NCI-H1436 treated with DMSO at 0.1 percent for 48 hours (cell line): ENCODE measurements at regions not wholly inside any gene's neighbourhood (a gene's known extent, or its start where the extent isn't known, plus 50 kb on each side); places are given as distances from the start of the nearest gene placed in this dataset.

ENCODE experiments used
- DNase-seq: peaks from one replicate; lab custom pipeline; 2025; lab: John Stamatoyannopoulos, UW

DNA sequence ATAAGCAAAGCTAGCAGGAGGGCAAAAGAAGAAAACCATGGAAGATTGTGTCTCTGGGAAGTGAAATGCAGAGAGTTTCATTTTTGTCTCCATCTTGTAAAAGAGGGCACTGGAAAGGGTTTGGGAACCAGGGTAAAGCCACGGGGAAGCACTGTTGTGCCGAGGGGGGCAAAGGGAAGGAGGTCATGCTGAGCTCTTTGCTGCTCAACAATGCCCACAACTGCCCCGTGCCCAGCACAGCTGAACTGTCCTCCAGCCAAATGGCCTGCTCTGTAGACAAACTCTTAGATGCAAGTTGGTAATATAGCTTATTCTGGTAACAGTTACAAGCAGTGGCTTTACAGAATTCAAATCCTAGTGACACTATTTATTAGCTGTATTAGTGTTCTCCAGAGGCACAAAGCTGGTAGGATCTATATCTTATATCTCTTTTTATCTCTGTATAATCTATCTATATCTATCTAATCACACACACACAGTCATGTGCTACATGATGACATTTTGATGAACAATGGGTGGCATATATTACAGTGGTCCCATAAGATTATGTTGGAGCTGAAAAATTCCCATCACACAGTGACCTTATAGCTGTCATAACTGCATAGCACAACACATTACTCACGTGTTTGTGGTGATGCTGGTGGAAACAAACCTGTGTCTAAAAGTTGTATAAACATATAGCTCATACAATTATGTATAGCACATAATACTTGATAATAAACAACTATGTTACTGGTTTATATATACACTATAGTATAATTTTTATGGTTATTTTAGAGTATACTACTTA is 203.4 kb upstream of the DDHD1 start:
- no peak for DNase-seq

DNA sequence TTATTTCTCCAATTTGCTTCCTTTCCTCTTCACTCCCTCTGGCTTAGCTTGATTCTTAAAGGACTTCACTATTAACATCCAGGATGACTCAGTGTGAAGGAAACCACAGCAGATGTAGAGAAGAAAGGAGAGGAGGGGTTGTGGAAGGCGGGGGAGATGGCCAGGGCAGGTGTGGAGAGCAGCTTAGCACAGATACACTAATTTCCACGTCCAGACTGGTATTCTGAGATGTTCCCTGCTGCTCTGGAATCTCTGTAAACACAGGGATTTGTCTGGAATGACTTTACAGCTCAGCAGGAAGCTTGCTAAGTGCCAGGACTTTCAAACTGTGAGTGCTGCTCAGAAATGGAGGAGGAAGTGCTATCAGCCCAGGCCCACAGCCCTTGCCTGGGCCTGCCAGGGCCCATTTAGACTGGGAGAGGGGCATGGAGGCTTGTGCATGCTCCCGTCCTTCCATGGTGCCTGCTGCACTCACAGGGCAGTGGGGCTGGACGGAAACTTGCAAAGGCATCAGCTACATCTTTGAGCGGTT is 202.5 kb upstream of the DDHD1 start:
- no peak for DNase-seq

DNA sequence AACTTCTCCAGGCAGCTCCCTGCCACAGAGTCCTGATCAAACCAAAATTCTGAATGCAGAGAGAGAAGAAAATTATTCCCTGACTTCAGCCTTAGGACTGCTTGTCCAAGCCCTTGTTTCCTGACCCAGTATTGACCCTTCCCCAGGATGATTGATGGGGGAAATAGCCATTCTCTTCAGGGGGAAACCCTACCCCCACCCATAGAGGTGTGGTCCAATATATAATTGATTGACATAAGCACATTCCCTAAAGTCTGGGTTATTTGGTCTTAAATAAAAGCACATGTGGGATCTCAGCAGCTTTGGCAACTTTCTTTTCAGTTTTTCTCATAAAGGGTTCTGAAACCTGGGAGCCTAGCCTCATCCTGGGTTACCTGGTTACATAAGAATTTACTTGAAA is 201.2 kb upstream of the DDHD1 start:
- no peak for DNase-seq

DNA sequence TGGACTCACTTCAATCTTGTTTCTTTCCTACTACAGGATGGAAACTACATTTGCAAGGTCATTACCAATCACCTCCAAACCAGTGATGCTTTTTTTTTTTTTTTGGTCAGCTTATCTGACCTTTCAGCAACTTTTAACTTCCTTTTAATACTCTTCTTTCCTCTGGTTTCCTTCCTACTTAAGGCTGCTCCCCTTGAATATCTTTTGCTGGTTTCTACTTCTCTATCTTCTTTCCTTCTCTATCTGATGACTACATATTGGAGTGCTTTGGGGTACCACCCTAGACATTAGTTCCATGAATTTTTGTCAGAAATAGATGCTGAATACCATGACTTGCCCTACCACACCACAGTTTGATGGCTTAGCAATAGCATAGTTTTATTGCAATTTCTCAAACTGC is 197.7 kb upstream of the DDHD1 start:
- DNase-seq, result no peak

DNA sequence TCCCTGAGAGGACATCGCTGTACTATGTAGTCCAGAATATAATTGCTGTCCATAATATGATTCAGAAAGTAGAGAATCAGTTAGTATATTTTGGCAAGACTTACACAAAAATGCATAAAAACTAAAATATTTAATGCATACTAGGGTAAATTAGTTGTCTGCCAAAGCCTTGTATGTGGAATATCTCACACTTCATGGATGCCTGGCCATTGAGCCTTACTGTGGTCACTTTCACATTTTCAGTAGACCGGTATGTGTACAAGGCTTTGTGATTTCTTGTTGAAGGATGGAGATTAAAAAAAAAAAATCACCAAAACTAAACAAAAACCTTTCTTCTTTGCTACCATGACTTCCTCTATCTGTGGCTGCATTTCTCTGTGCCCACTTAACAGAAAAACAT is 197.3 kb upstream of the DDHD1 start:
- no peak for DNase-seq

DNA sequence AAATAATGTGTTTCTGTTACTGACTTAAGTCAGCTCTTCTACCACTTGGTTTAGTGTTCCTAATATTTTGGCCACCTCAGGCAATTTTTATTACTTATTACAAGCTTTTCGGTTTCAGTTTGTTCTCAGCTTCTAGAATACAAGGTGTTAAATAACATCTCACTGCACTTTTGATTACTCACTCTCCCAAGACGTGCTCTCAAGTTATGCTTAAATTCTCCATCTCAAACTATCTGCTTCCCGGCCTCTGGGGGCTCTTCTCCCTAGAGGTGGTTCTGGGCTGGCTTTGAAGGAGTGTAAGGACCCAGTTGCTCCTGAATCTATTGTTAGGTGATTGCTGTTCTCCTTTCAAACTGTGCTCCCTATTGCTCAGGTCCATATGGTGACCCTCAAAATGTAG is 193.9 kb upstream of the DDHD1 start:
- DNase-seq, result no peak

DNA sequence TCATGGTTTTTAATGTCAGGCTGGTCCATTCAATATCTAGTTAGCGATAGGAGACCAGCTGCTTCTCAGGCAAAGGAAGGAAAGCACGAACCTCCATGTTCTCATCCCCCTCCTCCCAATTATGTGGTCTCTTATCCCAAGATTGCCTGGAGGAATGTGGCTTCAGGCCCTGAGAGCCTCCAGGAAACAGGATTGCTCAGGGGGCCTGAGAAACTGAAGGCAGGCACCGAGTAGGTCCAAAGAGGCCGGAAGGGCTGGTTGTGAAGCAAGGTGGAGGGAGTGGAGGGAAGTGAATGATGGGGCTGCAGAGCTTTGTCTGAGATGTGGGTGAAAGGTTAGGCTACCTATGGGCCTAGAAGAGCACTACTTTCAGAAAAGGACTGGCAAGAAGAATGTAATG is 188.2 kb upstream of the DDHD1 start:
- no peak for DNase-seq

DNA sequence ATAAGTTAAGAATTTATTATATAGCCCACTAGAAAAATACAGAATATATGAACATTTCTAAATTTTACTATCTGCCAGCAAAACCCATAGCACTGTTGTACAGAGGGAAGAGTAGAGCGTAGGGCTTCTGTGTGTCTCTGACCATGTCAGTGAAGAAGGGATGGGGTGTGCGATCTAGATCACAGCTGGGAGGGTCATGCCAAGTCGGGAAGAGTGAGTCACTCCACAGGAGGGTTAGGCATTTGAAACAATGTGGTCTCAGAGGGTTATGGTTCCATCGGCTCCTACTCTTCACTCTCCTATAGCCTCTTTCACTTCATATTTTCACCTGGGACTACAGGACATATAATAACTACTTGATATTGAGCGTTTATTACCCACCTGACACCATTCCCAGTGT is 185.1 kb upstream of the DDHD1 start:
- no peak for DNase-seq

DNA sequence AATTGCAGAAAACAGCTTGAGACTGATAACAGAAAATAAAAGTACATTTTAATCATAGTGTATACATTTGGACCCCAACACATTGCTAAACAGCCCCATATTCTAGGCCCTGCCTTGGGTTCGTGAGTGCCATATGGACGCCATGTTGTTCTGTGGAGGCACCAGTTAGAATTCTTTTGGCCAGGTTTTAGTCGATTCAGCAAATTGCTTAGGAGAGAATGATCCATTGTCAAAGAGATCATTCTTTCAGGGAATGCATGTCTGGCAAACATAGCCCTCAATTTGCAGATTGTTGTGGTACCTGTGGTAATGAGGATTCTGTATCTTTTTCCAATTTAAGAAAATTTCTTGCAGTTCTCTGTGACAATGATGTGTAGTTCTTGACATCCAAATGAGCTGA is 183.6 kb upstream of the DDHD1 start:
- no peak for DNase-seq

DNA sequence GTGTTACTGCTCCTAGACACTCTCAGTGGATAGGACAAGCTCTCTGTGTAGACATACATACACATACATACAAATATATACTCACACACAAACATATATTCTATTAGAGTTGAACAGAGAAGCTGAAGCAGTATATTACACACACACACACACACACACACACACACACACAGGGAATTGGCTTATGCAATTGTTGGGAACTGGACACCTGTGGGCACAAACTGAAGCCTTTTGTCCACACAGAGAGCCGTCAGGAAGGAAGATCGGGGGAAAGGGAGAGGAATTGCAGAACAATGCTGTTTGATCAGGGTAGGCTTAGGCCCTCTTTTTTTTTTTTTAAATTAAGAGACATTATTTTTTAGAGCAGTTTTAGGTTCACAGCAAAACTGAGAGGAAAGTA is 180.7 kb upstream of the DDHD1 start:
- DNase-seq, result no peak

DNA sequence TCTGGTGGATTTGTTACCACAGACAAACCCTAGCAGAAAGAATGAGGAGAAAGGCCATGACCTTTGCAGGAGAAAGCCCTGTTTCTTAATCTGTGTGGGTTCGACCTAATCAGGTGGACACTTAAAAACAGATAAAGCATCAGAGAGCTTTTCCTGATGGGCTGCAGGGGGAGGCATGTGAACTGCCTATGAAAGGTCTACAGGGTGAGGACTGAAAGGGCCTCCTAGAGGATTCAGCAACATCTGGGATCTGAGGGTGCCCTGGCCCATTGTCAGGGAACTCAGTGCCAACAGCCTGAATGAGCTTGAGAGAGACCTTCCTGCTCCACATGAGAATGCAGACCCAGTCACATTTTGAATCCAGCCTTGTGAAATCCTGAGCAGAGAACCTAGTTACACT is 178.8 kb upstream of the DDHD1 start:
- DNase-seq, result no peak

DNA sequence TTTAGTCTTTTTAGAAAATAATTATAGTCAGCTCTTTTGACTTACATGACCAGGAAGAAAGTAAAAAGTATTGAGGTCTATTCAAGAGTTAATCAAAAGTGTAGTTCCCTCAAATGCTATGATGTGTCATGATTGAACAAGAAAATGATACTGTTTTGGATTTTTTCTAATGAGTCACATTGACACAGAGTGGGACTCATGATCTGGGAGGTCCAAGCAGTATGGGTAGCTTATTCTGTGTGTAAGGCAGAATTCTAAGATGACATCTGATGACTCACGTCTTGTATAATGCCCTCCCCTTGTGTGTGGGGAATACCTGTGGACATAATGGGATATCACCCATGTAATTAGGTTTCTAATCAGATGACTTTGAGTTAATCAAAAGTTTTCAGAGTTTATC is 178.1 kb upstream of the DDHD1 start:
- DNase-seq, result no peak

DNA sequence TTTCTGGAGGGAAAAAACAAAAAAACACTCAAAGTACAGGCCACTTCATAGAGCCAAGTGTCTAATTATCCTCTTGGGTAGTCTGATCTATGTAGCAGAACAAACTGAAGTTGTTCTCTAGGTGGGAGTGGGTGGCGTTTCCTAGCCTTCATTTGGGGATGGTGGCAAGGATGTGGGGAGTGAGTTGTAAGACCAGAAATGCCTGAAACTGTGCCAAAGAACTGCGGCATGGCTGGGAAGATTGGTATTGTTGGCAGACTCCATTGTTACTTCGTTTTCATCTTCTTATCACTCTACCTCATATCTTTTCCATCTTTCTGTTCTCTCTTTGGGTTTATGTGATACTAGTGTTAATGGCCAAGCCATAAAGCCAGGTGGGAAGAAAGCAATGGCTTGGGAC is 177.3 kb upstream of the DDHD1 start:
- no peak for DNase-seq

DNA sequence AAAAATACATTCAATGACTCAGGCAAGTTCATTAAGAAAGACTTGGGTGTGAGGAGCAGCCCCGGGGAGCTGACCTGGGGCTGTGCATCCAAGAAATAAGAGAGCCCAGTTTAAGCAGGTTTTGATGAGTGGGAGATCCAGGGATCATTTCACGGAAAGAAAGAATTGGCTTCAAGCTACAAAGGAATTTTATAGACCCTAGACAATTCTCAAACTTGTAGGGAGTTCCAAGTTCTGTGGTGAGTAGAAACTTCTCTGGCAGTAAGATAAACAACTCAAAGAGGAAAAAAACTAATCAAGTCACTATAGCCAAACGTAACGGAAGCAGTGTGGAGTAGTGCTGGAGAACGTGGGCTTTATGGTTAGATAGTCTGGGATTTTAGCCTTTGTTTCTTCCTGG is 175.7 kb upstream of the DDHD1 start:
- DNase-seq, result no peak

DNA sequence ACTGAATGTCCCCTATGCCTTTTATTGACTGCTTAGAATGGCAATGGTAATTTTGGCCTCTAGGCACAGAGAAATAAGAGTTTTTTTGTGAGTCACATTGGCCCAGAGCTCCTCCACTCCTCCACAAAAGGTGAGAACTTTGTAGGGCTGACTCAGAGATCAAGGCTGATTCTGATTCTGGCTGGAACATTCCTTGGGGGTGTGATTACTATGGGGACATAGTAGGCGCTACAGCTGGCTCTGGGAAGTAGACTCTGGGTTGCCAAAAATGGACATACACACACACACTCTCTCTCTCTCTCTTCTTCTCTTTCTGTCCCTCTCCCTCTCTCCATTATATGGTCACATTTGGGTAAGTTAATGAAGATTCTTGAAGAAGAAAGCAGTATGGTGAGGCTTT is 174.6 kb upstream of the DDHD1 start:
- no peak for DNase-seq

DNA sequence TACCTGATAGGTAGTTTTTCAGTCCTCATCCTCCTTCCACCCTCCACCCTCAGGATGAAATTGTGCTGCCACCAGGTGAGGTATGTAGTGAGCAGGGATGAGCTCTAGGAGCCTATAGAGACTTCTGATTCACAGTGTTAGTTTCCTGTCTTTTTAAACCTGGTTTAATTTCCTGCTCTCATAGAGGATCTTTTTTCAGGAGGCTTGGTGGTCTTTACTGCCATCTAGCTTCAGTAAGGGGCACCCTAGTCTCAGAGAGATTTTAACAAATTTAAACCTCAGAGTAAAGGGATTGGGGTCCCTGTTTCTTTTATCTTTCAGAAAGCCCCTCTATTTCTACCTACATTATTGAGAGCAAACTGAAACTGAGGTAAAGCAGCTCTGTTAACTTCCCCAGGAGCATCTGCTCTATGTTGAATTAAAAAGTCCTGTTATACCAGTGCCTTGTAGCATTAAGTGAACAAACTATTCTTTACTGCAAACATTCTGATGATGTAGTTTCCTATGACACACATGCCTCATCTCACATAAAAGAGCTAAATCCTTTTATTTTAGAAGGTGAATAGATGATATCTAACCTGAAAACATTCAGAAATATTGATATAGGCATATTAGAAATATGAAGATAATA is 172.2 kb upstream of the DDHD1 start:
- no peak for DNase-seq

DNA sequence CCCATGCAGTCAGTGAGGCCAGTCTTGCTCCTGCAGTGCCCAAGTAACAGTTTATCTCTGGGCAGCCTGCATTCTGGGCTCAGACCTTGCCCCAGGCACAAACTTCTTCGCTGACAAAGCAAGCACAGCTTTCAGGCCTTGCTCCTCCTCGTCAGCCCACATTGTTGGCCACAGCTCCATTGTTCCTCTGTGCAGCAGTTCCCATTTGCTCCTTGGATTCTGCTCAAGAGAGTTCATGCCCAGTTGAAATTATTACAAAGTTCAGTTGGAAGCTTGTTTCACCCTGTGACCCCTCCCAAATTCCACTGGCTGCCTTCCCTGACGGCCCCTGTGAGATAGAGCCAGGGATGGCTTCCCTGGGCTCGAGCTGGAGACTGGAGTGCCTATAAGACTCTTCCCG is 163.4 kb upstream of the DDHD1 start:
- DNase-seq, result no peak

DNA sequence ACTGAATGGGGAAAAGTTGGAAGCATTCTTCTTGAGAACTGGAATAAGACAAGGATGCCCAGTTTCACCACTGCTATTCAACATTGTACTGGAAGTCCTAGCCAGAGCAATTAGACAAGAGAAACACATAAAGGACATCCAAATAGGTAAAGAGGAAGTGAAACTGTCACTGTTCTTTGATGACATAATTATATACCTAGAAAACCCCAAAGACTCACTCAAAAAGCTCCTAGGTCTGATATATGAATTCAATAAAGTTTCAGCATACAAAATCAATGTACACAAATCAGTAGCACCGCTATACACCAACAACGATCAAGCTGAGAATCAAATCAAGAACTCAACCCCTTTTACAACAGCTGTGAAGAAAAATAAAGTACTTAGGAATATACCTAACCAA is 157.3 kb upstream of the DDHD1 start:
- no peak for DNase-seq

DNA sequence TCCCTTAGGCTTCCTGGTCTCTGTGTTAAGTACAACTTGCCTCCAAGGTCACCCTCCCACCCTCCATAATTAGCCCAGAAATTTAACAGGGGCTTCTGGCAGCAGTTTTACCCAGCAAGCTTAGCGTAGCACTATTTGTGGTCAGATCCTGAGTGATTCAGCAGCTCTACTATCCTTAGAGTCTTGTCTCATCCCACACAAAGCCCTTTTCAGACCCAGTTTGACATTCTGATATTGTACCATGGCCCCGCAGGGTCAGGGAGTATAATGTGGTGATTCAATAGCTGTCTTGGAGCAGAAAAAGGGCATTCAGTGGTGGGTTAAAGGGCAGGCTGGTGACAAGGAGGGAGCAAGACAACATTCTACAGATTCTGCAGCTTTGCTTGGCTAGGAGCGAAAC is 153.8 kb upstream of the DDHD1 start:
- DNase-seq, result no peak

DNA sequence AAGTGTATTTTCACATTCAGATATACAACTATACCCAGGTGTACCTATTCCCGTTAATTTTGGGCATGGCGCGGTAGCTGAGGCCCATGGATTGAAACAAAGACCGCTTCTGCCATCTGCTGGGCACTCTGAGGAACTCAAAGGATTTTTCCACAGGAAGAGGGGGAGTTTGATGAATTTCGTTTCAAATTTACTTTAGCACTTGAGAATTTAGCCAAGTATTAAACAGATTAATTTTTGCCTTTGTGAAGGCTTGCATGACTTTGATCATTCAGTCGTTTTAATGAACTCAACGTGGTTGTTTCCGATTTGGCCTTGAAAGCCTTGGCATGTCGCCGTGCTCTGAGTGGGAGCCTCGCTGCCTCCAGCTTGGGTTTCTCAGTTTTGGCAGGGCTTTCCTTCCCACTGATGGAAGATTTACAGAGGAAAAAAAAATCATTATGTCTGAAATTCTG is 153.2 kb upstream of the DDHD1 start:
- no peak for DNase-seq

DNA sequence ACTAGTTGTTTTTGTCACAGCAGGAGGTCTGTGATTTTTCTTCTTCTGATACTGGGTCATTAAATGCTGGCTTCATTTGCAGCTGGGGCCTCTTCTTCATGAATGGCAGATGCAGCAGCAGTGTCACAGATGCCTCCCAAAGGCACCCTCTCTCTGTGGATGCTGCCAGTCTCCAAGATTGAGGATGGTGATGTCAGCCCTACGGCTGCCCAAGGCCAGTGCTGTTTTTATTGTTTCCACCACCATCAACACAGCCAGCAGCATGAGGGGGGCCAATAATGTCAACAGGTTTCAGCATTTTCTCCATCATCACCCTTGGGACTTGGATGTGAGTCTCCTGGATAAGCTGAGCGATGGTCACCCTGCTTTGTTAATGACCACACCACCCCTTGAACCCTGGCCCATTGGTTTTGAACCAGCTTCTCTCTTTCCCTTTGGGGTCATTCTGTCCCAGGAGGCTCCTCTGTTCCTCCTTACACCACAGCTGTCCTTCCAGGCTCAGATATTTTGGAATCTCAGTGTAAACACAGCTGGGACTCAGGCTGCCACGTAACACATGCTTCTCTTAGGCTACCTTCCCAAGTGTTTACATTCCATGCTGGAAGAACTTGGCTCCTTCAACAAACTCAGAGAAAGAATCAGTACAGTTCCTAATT is 151.7 kb upstream of the DDHD1 start:
- DNase-seq, result no peak

DNA sequence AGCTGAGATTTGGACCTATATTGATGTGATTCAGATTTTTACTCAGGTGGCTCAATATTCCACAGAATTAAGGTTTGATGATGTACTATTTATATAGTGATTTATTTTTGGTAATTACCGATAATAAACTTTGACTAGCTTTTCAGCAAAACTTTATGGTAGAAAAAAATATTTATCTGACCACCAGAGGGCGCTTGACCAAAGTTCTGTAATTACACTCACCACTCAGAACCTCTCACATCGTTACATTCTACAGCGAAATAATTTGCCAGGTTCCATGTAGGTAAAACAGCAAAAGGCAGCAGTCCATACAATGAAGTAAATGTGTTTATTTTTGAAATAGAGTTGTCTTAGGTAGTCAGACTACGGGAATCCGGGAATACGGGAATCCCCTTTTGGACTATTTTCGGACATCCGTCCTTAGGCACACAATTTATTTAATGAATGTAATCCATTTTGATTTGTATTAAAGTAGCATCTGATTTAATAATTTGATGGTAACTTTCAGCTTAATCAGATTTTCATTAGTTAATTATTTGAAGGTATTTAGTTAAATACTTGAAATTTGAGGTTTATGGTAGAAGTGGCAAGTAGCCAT is 143.0 kb upstream of the DDHD1 start:
- no peak for DNase-seq

DNA sequence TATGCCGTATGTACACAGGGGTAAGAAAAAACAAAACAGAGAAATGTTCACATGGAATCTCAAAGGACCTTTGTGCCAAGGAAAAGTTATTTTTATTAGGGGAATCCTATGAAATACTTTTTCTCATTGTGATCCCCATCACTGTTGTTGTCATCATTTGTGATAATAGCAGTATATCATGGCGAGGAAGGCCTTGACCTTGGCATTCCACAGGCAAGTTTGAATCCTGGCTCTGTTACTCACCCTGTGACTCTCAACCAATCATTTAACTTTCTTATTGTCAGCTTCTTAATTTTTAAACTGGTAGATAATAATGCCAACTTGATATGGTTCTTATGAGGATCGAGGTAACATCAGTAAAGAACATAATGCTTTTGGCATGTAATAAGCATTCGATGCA is 142.2 kb upstream of the DDHD1 start:
- DNase-seq, result no peak
